HG03378 (cell line): ENCODE measurements at regions not wholly inside any gene's neighbourhood (a gene's known extent, or its start where the extent isn't known, plus 50 kb on each side); places are given as distances from the start of the nearest gene placed in this dataset.

Source experiments
- ATAC-seq: cut with Tn5 transposase; IDR thresholded peaks from one replicate; pipeline ENCODE4 v1.9.1; 2021; ENCODE audit warnings: mild to moderate bottlenecking, moderate library complexity; ENCODE audit not compliant: unreplicated experiment

- no peak for ATAC-seq
Measured at GRCh38 chr4:59068722-59069418, 1958.7 kb upstream of the IGFBP7 start.

GRCh38 chr4:59086410-59086809 is 1976.2 kb upstream of the IGFBP7 start:
- ATAC-seq: no peak

GRCh38 chr4:59091146-59092142 is 1981.3 kb upstream of the IGFBP7 start:
- no peak for ATAC-seq

GRCh38 chr4:59094505-59094904 is 1984.3 kb upstream of the IGFBP7 start:
- ATAC-seq: no peak

- ATAC-seq: no peak
Measured at GRCh38 chr4:59102311-59102710, 1992.1 kb upstream of the IGFBP7 start.

- no peak for ATAC-seq
Measured at GRCh38 chr4:59120287-59120814, 2010.2 kb upstream of the IGFBP7 start.

GRCh38 chr4:59122626-59123025 is 2012.4 kb upstream of the IGFBP7 start:
- no peak for ATAC-seq

- no peak for ATAC-seq
Measured at GRCh38 chr4:59126159-59126558, 2016.0 kb upstream of the IGFBP7 start.

- ATAC-seq: no peak
Measured at GRCh38 chr4:59127006-59127405, 2016.8 kb upstream of the IGFBP7 start.

GRCh38 chr4:59127743-59128142 is 2017.6 kb upstream of the IGFBP7 start:
- ATAC-seq: no peak

- no peak for ATAC-seq
Measured at GRCh38 chr4:59135248-59135985, 2025.2 kb upstream of the IGFBP7 start.

- no peak for ATAC-seq
Measured at GRCh38 chr4:59161249-59161648, 2038.9 kb upstream of the ADGRL3 start.

GRCh38 chr4:59175617-59176016 is 2024.5 kb upstream of the ADGRL3 start:
- no peak for ATAC-seq

- ATAC-seq: no peak
Measured at GRCh38 chr4:59179372-59179771, 2020.8 kb upstream of the ADGRL3 start.

- no peak for ATAC-seq
Measured at GRCh38 chr4:59180161-59180560, 2020.0 kb upstream of the ADGRL3 start.

- no peak for ATAC-seq
Measured at GRCh38 chr4:59180969-59181368, 2019.2 kb upstream of the ADGRL3 start.

- no peak for ATAC-seq
Measured at GRCh38 chr4:59195839-59196238, 2004.3 kb upstream of the ADGRL3 start.

GRCh38 chr4:59200992-59201391 is 1999.1 kb upstream of the ADGRL3 start:
- no peak for ATAC-seq

- ATAC-seq: no peak
Measured at GRCh38 chr4:59217910-59218631, 1982.1 kb upstream of the ADGRL3 start.

GRCh38 chr4:59222221-59222620 is 1977.9 kb upstream of the ADGRL3 start:
- ATAC-seq: no peak
